Astrocyte (in vitro differentiated cells and primary cell): ENCODE measurements at regions not wholly inside any gene's neighbourhood (a gene's known extent, or its start where the extent isn't known, plus 50 kb on each side); places are given as distances from the start of the nearest gene placed in this dataset.
A peak's percentile ranks its signal among the peaks of the same experiment; 100 is the strongest.

ENCODE experiments used
- DNase-seq: peaks from one replicate; pipeline ENCODE4 v3.0.0-alpha.2; 2010; ENCODE audit warnings: low read depth
- FAIRE-seq: peaks from 2 replicates; lab custom pipeline; 2011; peaks lifted over from hg19 to GRCh38; lab: Jason Lieb, UNC
- H2AFZ ChIP-seq: 2 replicates; pipeline ENCODE4 v1.6.0; 2012; ENCODE audit warnings: low read depth, low read length, inconsistent platforms
- H3K27ac ChIP-seq: 2 replicates; pipeline ENCODE4 v1.5.1; 2011; ENCODE audit warnings: low read depth, low read length, inconsistent platforms
- H3K27me3 ChIP-seq: 2 replicates; pipeline ENCODE4 v1.6.0; 2011; ENCODE audit warnings: low read length, inconsistent platforms; ENCODE audit not compliant: insufficient read depth
- H3K36me3 ChIP-seq: 2 replicates; pipeline ENCODE4 v1.5.1; 2011; ENCODE audit warnings: low read length, inconsistent platforms; ENCODE audit not compliant: insufficient read depth
- H3K4me1 ChIP-seq: 2 replicates; pipeline ENCODE4 v1.5.1; 2011; ENCODE audit warnings: low read length, inconsistent platforms; ENCODE audit not compliant: insufficient read depth
- H3K4me2 ChIP-seq: 2 replicates; pipeline ENCODE4 v1.6.0; 2012; ENCODE audit warnings: low read length, inconsistent platforms
- H3K4me3 ChIP-seq: 2 replicates; pipeline ENCODE4 v1.5.1; 2011; ENCODE audit warnings: low read depth, mild to moderate bottlenecking, low read length, inconsistent platforms; ENCODE audit not compliant: insufficient read depth
- H3K79me2 ChIP-seq: 2 replicates; pipeline ENCODE4 v1.6.0; 2012; ENCODE audit warnings: mild to moderate bottlenecking, low read length, inconsistent platforms; ENCODE audit not compliant: insufficient read depth
- H3K9ac ChIP-seq: 2 replicates; pipeline ENCODE4 v1.6.0; 2012; ENCODE audit warnings: mild to moderate bottlenecking, low read length, inconsistent platforms
- H3K9me3 ChIP-seq: 2 replicates; pipeline ENCODE4 v1.5.1; 2012; ENCODE audit warnings: low read depth, mild to moderate bottlenecking, low read length, inconsistent platforms; ENCODE audit not compliant: insufficient read depth
- H4K20me1 ChIP-seq: 2 replicates; pipeline ENCODE4 v1.6.0; 2012; ENCODE audit warnings: low read length, inconsistent platforms; ENCODE audit not compliant: insufficient read depth
- H3K27ac Mint-ChIP-seq: one replicate; pipeline ENCODE4 v1.8.0; 2021; ENCODE audit warnings: mild to moderate bottlenecking, mixed read lengths; ENCODE audit not compliant: unreplicated experiment
- H3K27me3 Mint-ChIP-seq: one replicate; pipeline ENCODE4 v1.8.0; 2021; ENCODE audit warnings: low read depth, mixed read lengths; ENCODE audit not compliant: unreplicated experiment
- H3K36me3 Mint-ChIP-seq: one replicate; pipeline ENCODE4 v1.8.0; 2021; ENCODE audit warnings: low read depth, mixed read lengths; ENCODE audit not compliant: unreplicated experiment
- H3K4me1 Mint-ChIP-seq: one replicate; pipeline ENCODE4 v1.8.0; 2021; ENCODE audit warnings: low read depth, mixed read lengths; ENCODE audit not compliant: unreplicated experiment
- H3K4me3 Mint-ChIP-seq: one replicate; pipeline ENCODE4 v1.8.0; 2021; ENCODE audit warnings: mild to moderate bottlenecking, moderate library complexity, mixed read lengths; ENCODE audit not compliant: unreplicated experiment
- H3K9me3 Mint-ChIP-seq: one replicate; pipeline ENCODE4 v1.8.0; 2021; ENCODE audit warnings: mild to moderate bottlenecking, mixed read lengths; ENCODE audit not compliant: unreplicated experiment
- CTCF ChIP-seq: IDR thresholded peaks from 2 replicates; pipeline ENCODE4 v1.5.1; 2011; ENCODE audit warnings: low read depth, mild to moderate bottlenecking, inconsistent platforms, low read length, moderate library complexity; ENCODE audit not compliant: insufficient read depth
- EZH2 ChIP-seq: IDR thresholded peaks from 2 replicates; pipeline ENCODE4 v1.6.1; 2012; ENCODE audit warnings: mild to moderate bottlenecking, low read length, inconsistent platforms; ENCODE audit not compliant: insufficient read depth

GRCh38 chr20:39190666-39191570 lies 228.8 kb downstream of the DHX35 start:
- Histone ChIP-seq H3K27me3 (no peaks in the 10 kb centered on the region), H3K4me3 (no peak overlapping the region), H3K9ac (no peak overlapping the region), H3K9me3 (no peaks in the 10 kb centered on the region), H2AFZ (no peak overlapping the region), H3K4me2 (no peak overlapping the region), H4K20me1 (no peaks in the 10 kb centered on the region), H3K27ac (no peak overlapping the region), H3K4me1 (no peaks in the 10 kb centered on the region), H3K36me3 (no peaks in the 10 kb centered on the region), H3K79me2 (no peaks in the 10 kb centered on the region)
- TF ChIP-seq EZH2 (no peak), CTCF (no peak)
- H3K4me1 Mint-ChIP-seq: no peaks in the 10 kb centered on the region
- no peaks in the 10 kb centered on the region for H3K9me3 Mint-ChIP-seq
- H3K27me3 Mint-ChIP-seq: peaks cover 13% of the 10 kb centered on the region
- no peak overlapping the region for H3K27ac Mint-ChIP-seq
- no peaks in the 10 kb centered on the region for H3K36me3 Mint-ChIP-seq
- H3K4me3 Mint-ChIP-seq: no peak overlapping the region
- FAIRE-seq (no peak), DNase-seq (peak; percentile 0)

- no peak overlapping the region for H3K4me2 ChIP-seq
- no peak for TF ChIP-seq EZH2
- no peak for FAIRE-seq
Observed at GRCh38 chr20:39188266-39188765, 226.2 kb downstream of the DHX35 start.

GRCh38 chr20:39181490-39181889 lies 219.3 kb downstream of the DHX35 start:
- no peaks in the 10 kb centered on the region for H3K79me2 ChIP-seq
- no peak for DNase-seq
- no peak for FAIRE-seq

More at GRCh38 chr20:39188266-39188765, 226.2 kb downstream of the DHX35 start:
- Histone ChIP-seq H3K9ac (no peak overlapping the region), H3K9me3 (peaks cover 2% of the 10 kb centered on the region), H3K79me2 (no peaks in the 10 kb centered on the region), H3K4me3 (no peak overlapping the region), H3K27ac (no peak overlapping the region), H4K20me1 (no peaks in the 10 kb centered on the region), H2AFZ (no peak overlapping the region), H3K4me1 (no peaks in the 10 kb centered on the region), H3K36me3 (no peaks in the 10 kb centered on the region), H3K27me3 (no peaks in the 10 kb centered on the region)
- no peak for DNase-seq
- Mint-ChIP-seq H3K27ac (no peak overlapping the region), H3K4me1 (no peaks in the 10 kb centered on the region), H3K4me3 (no peak overlapping the region), H3K36me3 (no peaks in the 10 kb centered on the region), H3K9me3 (no peaks in the 10 kb centered on the region), H3K27me3 (peaks cover 6% of the 10 kb centered on the region)

More at GRCh38 chr20:39181490-39181889, 219.3 kb downstream of the DHX35 start:
- Histone ChIP-seq H3K27ac (no peak overlapping the region), H3K9ac (no peak overlapping the region), H3K4me1 (no peaks in the 10 kb centered on the region), H3K4me2 (no peak overlapping the region), H3K27me3 (no peaks in the 10 kb centered on the region), H2AFZ (no peak overlapping the region), H3K4me3 (no peak overlapping the region), H3K36me3 (no peaks in the 10 kb centered on the region), H3K9me3 (peaks cover 2% of the 10 kb centered on the region), H4K20me1 (no peaks in the 10 kb centered on the region)
- no peaks in the 10 kb centered on the region for H3K4me1 Mint-ChIP-seq
- H3K36me3 Mint-ChIP-seq: no peaks in the 10 kb centered on the region
- no peak overlapping the region for H3K27ac Mint-ChIP-seq
- no peaks in the 10 kb centered on the region for H3K9me3 Mint-ChIP-seq
- H3K27me3 Mint-ChIP-seq: peaks cover 7% of the 10 kb centered on the region
- H3K4me3 Mint-ChIP-seq: no peak overlapping the region
- no peak for TF ChIP-seq EZH2
- TF ChIP-seq CTCF: no peak
